C4-2B (cell line): ENCODE measurements at regions not wholly inside any gene's neighbourhood (a gene's known extent, or its start where the extent isn't known, plus 50 kb on each side); places are given as distances from the start of the nearest gene placed in this dataset.

Experiments
- CTCF ChIP-seq: fragments of 450-650 bp; conservative IDR thresholded peaks from 2 replicates; pipeline ENCODE4 v1.5.1; 2017; ENCODE audit warnings: mild to moderate bottlenecking
- ZFX ChIP-seq: fragments of 450-650 bp; IDR thresholded peaks from 2 replicates; pipeline ENCODE4 v1.6.1; 2017

DNA sequence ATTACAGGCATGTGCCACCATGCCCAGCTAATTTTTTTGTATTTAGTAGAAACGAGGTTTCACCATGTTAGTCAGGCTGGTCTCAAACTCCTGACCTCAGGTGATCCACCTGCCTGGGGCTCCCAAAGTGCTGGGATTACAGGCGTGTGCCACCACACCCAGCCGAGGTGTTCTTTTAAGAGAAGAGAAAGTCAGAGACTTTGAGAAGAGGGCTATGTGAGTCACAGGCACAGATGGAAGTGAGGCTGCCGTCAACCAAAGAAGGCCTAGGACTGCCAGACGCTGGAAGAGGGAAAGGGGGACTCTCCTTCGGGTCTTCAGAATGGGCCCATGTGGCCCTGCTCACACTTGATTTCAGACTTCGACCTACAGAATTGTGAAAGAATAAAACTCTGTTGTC, 67.2 kb upstream of the SH3BP4 start:
- no peak for TF ChIP-seq ZFX
- TF ChIP-seq CTCF = no peak
